ENCODE measurements at regions not wholly inside any gene's neighbourhood (a gene's known extent, or its start where the extent isn't known, plus 50 kb on each side); places are given as distances from the start of the nearest gene placed in this dataset.

DNA sequence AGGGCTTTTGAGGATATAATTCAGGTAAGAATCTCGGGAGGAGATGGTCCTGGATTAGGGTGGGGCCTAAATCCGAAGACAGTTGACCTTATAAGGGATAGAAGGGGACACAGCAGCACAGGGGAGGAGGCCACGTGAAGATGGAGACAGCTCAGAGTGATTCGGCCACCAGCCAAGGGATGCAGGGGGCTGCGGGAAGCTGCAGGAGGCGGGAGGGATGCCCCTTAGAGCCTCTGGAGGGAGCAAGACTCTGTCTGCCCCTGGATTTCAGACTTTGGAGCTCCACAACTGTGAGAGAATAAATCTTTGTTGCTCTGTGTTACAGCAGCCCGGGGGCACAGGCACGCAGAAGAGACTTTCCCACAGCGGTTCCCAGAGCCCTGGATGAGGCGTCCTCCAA, 143.7 kb downstream of the ASB1 start:
- Histone ChIP-seq H3K27me3 (ENCODE audit: control insufficient read depth in 3 of 3, insufficient read depth in 3 of 3, low read length in 2 of 3) (no peaks in the 10 kb centered on the region), H3K36me3 (ENCODE audit: control insufficient read depth in 4 of 4, insufficient read depth in 4 of 4, low read length in 4 of 4) (no peaks in the 10 kb centered on the region), H3K9me3 (ENCODE audit: control insufficient read depth in 4 of 4, insufficient read depth in 3 of 4, low read length in 3 of 4) (peaks cover 0 to 3% (median 0%) of the 10 kb centered on the region in 4 donors), H3K9ac (ENCODE audit: insufficient read depth in 1 of 2, low read length in 2 of 2) (no peak overlapping the region), H3K4me3 (no peak overlapping the region), H3K27ac (ENCODE audit: low read depth in 1 of 2, low read length in 1 of 2) (peak overlapping the region in 1 of 2 donors; percentile 71), H3K4me1 (ENCODE audit: control insufficient read depth in 5 of 5, insufficient read depth in 5 of 5, low read length in 5 of 5) (peaks cover 0 to 14% (median 5%) of the 10 kb centered on the region in 5 donors)
- no peak for ATAC-seq (ENCODE audit: insufficient read depth, low FRiP score)
- WGBS, 2 donors: 91 to 93% methylated on average over 10 of the region's 10 CpGs
- TF ChIP-seq, protein P1, sequence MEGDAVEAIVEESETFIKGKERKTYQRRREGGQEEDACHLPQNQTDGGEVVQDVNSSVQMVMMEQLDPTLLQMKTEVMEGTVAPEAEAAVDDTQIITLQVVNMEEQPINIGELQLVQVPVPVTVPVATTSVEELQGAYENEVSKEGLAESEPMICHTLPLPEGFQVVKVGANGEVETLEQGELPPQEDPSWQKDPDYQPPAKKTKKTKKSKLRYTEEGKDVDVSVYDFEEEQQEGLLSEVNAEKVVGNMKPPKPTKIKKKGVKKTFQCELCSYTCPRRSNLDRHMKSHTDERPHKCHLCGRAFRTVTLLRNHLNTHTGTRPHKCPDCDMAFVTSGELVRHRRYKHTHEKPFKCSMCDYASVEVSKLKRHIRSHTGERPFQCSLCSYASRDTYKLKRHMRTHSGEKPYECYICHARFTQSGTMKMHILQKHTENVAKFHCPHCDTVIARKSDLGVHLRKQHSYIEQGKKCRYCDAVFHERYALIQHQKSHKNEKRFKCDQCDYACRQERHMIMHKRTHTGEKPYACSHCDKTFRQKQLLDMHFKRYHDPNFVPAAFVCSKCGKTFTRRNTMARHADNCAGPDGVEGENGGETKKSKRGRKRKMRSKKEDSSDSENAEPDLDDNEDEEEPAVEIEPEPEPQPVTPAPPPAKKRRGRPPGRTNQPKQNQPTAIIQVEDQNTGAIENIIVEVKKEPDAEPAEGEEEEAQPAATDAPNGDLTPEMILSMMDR (IDR thresholded peaks at IDR 0.05; ENCODE audit: control extremely low read depth, extremely low read depth): no peak
- no peak for DNase-seq

DNA sequence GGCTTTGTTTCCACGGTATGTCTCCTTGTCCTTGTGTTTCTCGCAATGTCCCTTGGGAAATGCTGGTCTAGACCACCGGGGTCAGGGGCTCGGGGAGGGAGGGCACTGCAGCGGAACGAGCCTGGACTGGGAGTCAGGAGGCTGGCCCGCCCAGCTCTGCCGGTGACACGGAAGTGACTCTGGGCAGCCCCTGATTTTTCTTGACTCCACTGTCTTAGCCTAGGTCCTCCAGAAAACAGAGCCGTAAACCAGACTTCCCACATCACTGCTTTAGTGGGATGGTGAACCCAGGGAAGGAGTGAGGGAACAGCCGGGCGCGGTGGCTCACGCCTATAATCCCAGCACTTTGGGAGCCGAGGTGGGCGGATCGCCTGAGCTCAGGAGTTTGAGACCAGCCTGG, 144.2 kb downstream of the ASB1 start:
- H3K9ac ChIP-seq (ENCODE audit: insufficient read depth in 1 of 2, low read length in 2 of 2): no peak overlapping the region
- TF ChIP-seq, protein P1 (IDR thresholded peaks at IDR 0.05; ENCODE audit: control extremely low read depth, extremely low read depth): no peak
- 92 to 93% methylated on average over 17 of the region's 17 CpGs for WGBS, 2 donors
- H3K9me3 ChIP-seq (ENCODE audit: control insufficient read depth in 4 of 4, insufficient read depth in 3 of 4, low read length in 3 of 4): peaks cover 0 to 3% (median 0%) of the 10 kb centered on the region in 4 donors
- no peak overlapping the region for H3K27ac ChIP-seq (ENCODE audit: low read depth in 1 of 2, low read length in 1 of 2)
- H3K36me3 ChIP-seq (ENCODE audit: control insufficient read depth in 4 of 4, insufficient read depth in 4 of 4, low read length in 4 of 4): no peaks in the 10 kb centered on the region
- no peaks in the 10 kb centered on the region for H3K27me3 ChIP-seq (ENCODE audit: control insufficient read depth in 3 of 3, insufficient read depth in 3 of 3, low read length in 2 of 3)
- peaks cover 0 to 9% (median 5%) of the 10 kb centered on the region in 5 donors for H3K4me1 ChIP-seq (ENCODE audit: control insufficient read depth in 5 of 5, insufficient read depth in 5 of 5, low read length in 5 of 5)
- no peak for ATAC-seq (ENCODE audit: insufficient read depth, low FRiP score)
- H3K4me3 ChIP-seq: no peak overlapping the region
- DNase-seq: no peak

DNA sequence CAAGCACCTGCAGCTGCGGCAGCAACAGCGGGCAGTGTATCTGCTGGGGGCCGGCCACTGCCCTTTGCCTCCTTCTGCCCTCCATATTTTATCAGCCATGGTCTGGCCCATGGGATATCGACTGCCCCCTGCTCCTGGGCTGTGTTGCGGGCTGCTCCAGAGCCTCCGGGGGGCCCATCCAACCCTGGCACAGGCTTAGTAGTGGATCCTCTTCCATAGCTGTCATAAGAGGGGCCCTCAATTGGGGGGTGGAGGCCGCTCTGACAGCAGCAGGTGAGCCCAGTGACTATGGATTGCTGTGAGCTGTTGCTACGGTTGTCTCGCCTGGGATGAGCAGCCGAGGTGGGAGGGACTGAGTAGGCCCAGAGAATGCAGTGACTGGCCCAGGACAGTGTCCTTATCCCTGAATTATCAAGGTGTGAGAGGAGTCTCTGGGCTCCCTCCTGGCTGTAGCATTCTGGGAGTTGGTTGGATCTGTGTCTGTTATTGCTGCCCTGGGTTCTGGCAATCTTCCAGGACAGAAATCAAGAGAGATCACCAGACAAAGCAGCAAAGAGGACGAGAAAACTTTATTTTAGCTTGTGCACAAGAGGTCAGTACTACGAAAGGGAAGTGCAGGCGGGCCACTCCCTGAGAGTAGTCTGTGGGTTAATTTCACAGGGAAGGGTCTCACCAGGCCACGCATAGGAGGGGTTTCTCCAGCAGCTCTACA, 145.1 kb downstream of the ASB1 start:
- Histone ChIP-seq H3K4me1 (ENCODE audit: control insufficient read depth in 5 of 5, insufficient read depth in 5 of 5, low read length in 5 of 5) (peaks cover 0 to 8% (median 5%) of the 10 kb centered on the region in 5 donors), H3K27ac (ENCODE audit: low read depth in 1 of 2, low read length in 1 of 2) (no peak overlapping the region), H3K9me3 (ENCODE audit: control insufficient read depth in 4 of 4, insufficient read depth in 3 of 4, low read length in 3 of 4) (peaks cover 0 to 7% (median 0%) of the 10 kb centered on the region in 4 donors), H3K4me3 (no peak overlapping the region), H3K27me3 (ENCODE audit: control insufficient read depth in 3 of 3, insufficient read depth in 3 of 3, low read length in 2 of 3) (peaks cover 0 to 6% (median 0%) of the 10 kb centered on the region in 3 donors), H3K36me3 (ENCODE audit: control insufficient read depth in 4 of 4, insufficient read depth in 4 of 4, low read length in 4 of 4) (no peaks in the 10 kb centered on the region), H3K9ac (ENCODE audit: insufficient read depth in 1 of 2, low read length in 2 of 2) (no peak overlapping the region)
- TF ChIP-seq, protein P1 (IDR thresholded peaks at IDR 0.05; ENCODE audit: control extremely low read depth, extremely low read depth): no peak
- WGBS, 2 donors: 85 to 87% methylated on average over 14 of the region's 14 CpGs
- ATAC-seq (ENCODE audit: insufficient read depth, low FRiP score) (no peak), DNase-seq (peak in 2 of 3 donors; percentile 45 to 59)
